ENCODE measurements at regions not wholly inside any gene's neighbourhood (a gene's known extent, or its start where the extent isn't known, plus 50 kb on each side); places are given as distances from the start of the nearest gene placed in this dataset.

GRCh38 chr9:3732077-3733038, 206.6 kb upstream of the RFX3 start:
- peak; percentile 66 to 80 (median 79) for TF ChIP-seq CTCF (IDR thresholded peaks at IDR 0.05)
- TF ChIP-seq POLR2AphosphoS5 (IDR thresholded peaks at IDR 0.05): no peak
- intact Hi-C loops (cut with DNase I; ENCODE audit: low total_unique reads): no loop called here
- Histone ChIP-seq H3K27me3 (no peaks in the 10 kb centered on the region), H3K36me3 (no peaks in the 10 kb centered on the region), H3K4me1 (peaks cover 0 to 7% of the 10 kb centered on the region in 2 donors), H3K9me3 (no peaks in the 10 kb centered on the region), H3K27ac (no peak overlapping the region), H3K4me3 (no peak overlapping the region)
- peak in 1 of 2 donors; percentile 48 for DNase-seq (ENCODE audit: low spot score in 2 of 2)

GRCh38 chr9:3730511-3730922, 204.7 kb upstream of the RFX3 start:
- no peak for TF ChIP-seq POLR2A (IDR thresholded peaks at IDR 0.05)
- no peak for TF ChIP-seq CTCF (IDR thresholded peaks at IDR 0.05)
- no peak for TF ChIP-seq POLR2AphosphoS5 (IDR thresholded peaks at IDR 0.05)
- no peak overlapping the region for H3K27ac ChIP-seq
- peaks cover 0 to 7% of the 10 kb centered on the region in 2 donors for H3K4me1 ChIP-seq
- no peak overlapping the region for H3K4me3 ChIP-seq
- DNase-seq (ENCODE audit: low spot score in 2 of 2): no peak
- H3K9me3 ChIP-seq: no peaks in the 10 kb centered on the region
- no peaks in the 10 kb centered on the region for H3K36me3 ChIP-seq
- no peaks in the 10 kb centered on the region for H3K27me3 ChIP-seq
- intact Hi-C loops (cut with DNase I; ENCODE audit: low total_unique reads): no loop called here

GRCh38 chr9:3721096-3721495, 195.3 kb upstream of the RFX3 start:
- Histone ChIP-seq H3K4me3 (no peak overlapping the region), H3K4me1 (no peaks in the 10 kb centered on the region), H3K27ac (no peak overlapping the region), H3K36me3 (no peaks in the 10 kb centered on the region), H3K27me3 (no peaks in the 10 kb centered on the region), H3K9me3 (no peaks in the 10 kb centered on the region)
- intact Hi-C loops (cut with DNase I; ENCODE audit: low total_unique reads): no loop called here
- DNase-seq (ENCODE audit: low spot score in 2 of 2): no peak
- TF ChIP-seq POLR2AphosphoS5 (IDR thresholded peaks at IDR 0.05) (no peak), CTCF (IDR thresholded peaks at IDR 0.05) (no peak), POLR2A (IDR thresholded peaks at IDR 0.05) (no peak)

GRCh38 chr9:3719286-3719685, 193.5 kb upstream of the RFX3 start:
- no peaks in the 10 kb centered on the region for H3K9me3 ChIP-seq
- peak overlapping the region in 1 of 2 donors; percentile 41 for H3K27ac ChIP-seq
- H3K4me3 ChIP-seq: no peak overlapping the region
- no peaks in the 10 kb centered on the region for H3K36me3 ChIP-seq
- no peak for DNase-seq (ENCODE audit: low spot score in 2 of 2)
- no peaks in the 10 kb centered on the region for H3K4me1 ChIP-seq
- no peak for TF ChIP-seq POLR2A (IDR thresholded peaks at IDR 0.05)
- no peaks in the 10 kb centered on the region for H3K27me3 ChIP-seq
- intact Hi-C loops (cut with DNase I; ENCODE audit: low total_unique reads): no loop called here

GRCh38 chr9:3716415-3716814, 190.6 kb upstream of the RFX3 start:
- no peaks in the 10 kb centered on the region for H3K36me3 ChIP-seq
- intact Hi-C loops (cut with DNase I; ENCODE audit: low total_unique reads): no loop called here
- H3K27me3 ChIP-seq: no peaks in the 10 kb centered on the region
- H3K9me3 ChIP-seq: no peaks in the 10 kb centered on the region
- no peak overlapping the region for H3K27ac ChIP-seq
- DNase-seq (ENCODE audit: low spot score in 2 of 2): no peak
- no peak overlapping the region for H3K4me3 ChIP-seq
- TF ChIP-seq POLR2AphosphoS5 (IDR thresholded peaks at IDR 0.05) (no peak), POLR2A (IDR thresholded peaks at IDR 0.05) (no peak), CTCF (IDR thresholded peaks at IDR 0.05) (no peak)
- H3K4me1 ChIP-seq: no peaks in the 10 kb centered on the region

Measured in breast epithelium (tissue), 4 donors.